ENCODE measurements at regions not wholly inside any gene's neighbourhood (a gene's known extent, or its start where the extent isn't known, plus 50 kb on each side); places are given as distances from the start of the nearest gene placed in this dataset.

DNA sequence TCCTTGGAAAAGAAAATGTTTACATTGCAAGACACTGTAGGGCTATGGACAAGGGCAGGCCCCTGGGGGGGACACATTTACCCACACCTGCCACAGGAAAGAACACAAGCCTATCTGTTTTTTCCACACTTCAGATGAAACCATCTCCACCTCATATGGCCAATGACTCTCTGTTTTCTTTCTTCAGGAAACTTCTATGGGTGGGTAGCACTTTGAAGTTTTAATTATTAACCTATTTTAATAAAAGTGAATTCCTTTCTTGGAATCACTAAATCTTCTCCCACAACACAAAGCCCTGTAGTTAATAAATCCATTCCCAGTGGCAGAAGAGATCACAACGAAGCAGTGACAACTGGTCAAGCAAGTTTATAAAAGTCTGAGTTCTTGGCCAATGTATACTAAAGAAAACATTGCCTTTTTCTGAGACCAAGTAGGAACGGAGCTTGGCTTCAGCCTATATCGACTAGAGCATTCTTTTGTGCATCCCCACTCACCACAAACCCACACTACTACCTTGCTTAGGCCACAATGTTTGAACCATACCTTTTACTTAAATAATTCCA, 125.1 kb upstream of the CARMIL1 start:
- peak in 1 of 3 donors; percentile 27 for DNase-seq
- TF ChIP-seq, protein P1, sequence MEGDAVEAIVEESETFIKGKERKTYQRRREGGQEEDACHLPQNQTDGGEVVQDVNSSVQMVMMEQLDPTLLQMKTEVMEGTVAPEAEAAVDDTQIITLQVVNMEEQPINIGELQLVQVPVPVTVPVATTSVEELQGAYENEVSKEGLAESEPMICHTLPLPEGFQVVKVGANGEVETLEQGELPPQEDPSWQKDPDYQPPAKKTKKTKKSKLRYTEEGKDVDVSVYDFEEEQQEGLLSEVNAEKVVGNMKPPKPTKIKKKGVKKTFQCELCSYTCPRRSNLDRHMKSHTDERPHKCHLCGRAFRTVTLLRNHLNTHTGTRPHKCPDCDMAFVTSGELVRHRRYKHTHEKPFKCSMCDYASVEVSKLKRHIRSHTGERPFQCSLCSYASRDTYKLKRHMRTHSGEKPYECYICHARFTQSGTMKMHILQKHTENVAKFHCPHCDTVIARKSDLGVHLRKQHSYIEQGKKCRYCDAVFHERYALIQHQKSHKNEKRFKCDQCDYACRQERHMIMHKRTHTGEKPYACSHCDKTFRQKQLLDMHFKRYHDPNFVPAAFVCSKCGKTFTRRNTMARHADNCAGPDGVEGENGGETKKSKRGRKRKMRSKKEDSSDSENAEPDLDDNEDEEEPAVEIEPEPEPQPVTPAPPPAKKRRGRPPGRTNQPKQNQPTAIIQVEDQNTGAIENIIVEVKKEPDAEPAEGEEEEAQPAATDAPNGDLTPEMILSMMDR (IDR thresholded peaks at IDR 0.05; ENCODE audit: control extremely low read depth, extremely low read depth), result no peak
- Histone ChIP-seq H3K27ac (ENCODE audit: low read depth in 1 of 2, low read length in 1 of 2) (no peak overlapping the region), H3K4me3 (no peak overlapping the region), H3K9me3 (ENCODE audit: control insufficient read depth in 4 of 4, insufficient read depth in 3 of 4, low read length in 3 of 4) (peaks cover 0 to 8% (median 2%) of the 10 kb centered on the region in 4 donors), H3K27me3 (ENCODE audit: control insufficient read depth in 3 of 3, insufficient read depth in 3 of 3, low read length in 2 of 3) (no peaks in the 10 kb centered on the region), H3K4me1 (ENCODE audit: control insufficient read depth in 5 of 5, insufficient read depth in 5 of 5, low read length in 5 of 5) (peaks cover 0 to 3% (median 0%) of the 10 kb centered on the region in 5 donors), H3K9ac (ENCODE audit: insufficient read depth in 1 of 2, low read length in 2 of 2) (no peak overlapping the region), H3K36me3 (ENCODE audit: control insufficient read depth in 4 of 4, insufficient read depth in 4 of 4, low read length in 4 of 4) (no peaks in the 10 kb centered on the region)
- WGBS, 2 donors, result 63 to 86% methylated on average over 3 of the region's 3 CpGs
- no peak for ATAC-seq (ENCODE audit: insufficient read depth, low FRiP score)

DNA sequence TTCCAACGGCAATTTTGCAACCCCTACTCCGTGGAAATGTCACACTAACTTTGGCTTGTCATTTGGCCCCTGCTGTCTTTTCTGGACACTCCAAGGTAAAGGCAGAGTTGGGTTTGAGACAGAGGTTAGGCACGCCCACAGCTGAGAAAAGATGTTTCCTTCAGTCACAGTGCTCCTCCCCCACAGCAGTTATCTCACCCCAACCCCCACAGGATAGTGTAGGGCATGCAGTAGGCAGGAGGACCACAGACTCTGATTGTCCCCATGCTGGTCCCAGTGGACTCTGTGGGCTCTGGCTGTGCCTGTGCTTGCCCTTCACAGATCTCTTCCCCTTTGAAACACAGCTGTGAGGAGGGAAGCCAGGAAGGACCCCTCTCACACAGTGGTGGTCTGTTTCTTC, 124.0 kb upstream of the CARMIL1 start:
- H3K27me3 ChIP-seq (ENCODE audit: control insufficient read depth in 3 of 3, insufficient read depth in 3 of 3, low read length in 2 of 3), result no peaks in the 10 kb centered on the region
- peaks cover 0 to 3% (median 0%) of the 10 kb centered on the region in 5 donors for H3K4me1 ChIP-seq (ENCODE audit: control insufficient read depth in 5 of 5, insufficient read depth in 5 of 5, low read length in 5 of 5)
- H3K4me3 ChIP-seq, result no peak overlapping the region
- no peak for ATAC-seq (ENCODE audit: insufficient read depth, low FRiP score)
- peaks cover 0 to 8% (median 2%) of the 10 kb centered on the region in 4 donors for H3K9me3 ChIP-seq (ENCODE audit: control insufficient read depth in 4 of 4, insufficient read depth in 3 of 4, low read length in 3 of 4)
- 83 to 89% methylated on average over 3 of the region's 3 CpGs for WGBS, 2 donors
- TF ChIP-seq, protein P1 (IDR thresholded peaks at IDR 0.05; ENCODE audit: control extremely low read depth, extremely low read depth), result no peak
- H3K27ac ChIP-seq (ENCODE audit: low read depth in 1 of 2, low read length in 1 of 2), result no peak overlapping the region
- H3K36me3 ChIP-seq (ENCODE audit: control insufficient read depth in 4 of 4, insufficient read depth in 4 of 4, low read length in 4 of 4), result no peaks in the 10 kb centered on the region
- H3K9ac ChIP-seq (ENCODE audit: insufficient read depth in 1 of 2, low read length in 2 of 2), result no peak overlapping the region
- DNase-seq, result no peak

DNA sequence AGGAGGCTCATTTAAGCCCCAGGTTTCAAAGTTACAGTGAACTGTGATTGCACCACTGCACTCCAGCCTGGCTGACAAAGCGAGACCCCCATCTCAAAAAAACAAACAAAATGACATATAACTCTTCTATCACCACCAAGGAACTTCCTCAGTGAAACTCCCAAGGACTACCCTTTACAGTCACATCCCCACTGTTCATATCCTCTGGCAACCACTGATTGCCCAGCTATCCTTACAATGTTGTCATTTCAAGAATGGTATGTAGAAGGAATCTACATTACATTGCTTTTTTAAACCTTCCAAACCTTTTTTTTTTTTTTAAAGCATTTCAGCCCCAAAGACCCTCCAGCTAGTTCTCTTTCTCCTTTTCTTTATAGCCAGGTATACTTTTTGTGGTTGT, 123.1 kb upstream of the CARMIL1 start:
- H3K9ac ChIP-seq (ENCODE audit: insufficient read depth in 1 of 2, low read length in 2 of 2), result no peak overlapping the region
- H3K27ac ChIP-seq (ENCODE audit: low read depth in 1 of 2, low read length in 1 of 2), result no peak overlapping the region
- no peak for ATAC-seq (ENCODE audit: insufficient read depth, low FRiP score)
- TF ChIP-seq, protein P1 (IDR thresholded peaks at IDR 0.05; ENCODE audit: control extremely low read depth, extremely low read depth), result no peak
- peaks cover 0 to 8% (median 2%) of the 10 kb centered on the region in 4 donors for H3K9me3 ChIP-seq (ENCODE audit: control insufficient read depth in 4 of 4, insufficient read depth in 3 of 4, low read length in 3 of 4)
- DNase-seq, result no peak
- 47 to 56% methylated on average over 1 of the region's 1 CpG for WGBS, 2 donors
- no peaks in the 10 kb centered on the region for H3K36me3 ChIP-seq (ENCODE audit: control insufficient read depth in 4 of 4, insufficient read depth in 4 of 4, low read length in 4 of 4)
- H3K27me3 ChIP-seq (ENCODE audit: control insufficient read depth in 3 of 3, insufficient read depth in 3 of 3, low read length in 2 of 3), result no peaks in the 10 kb centered on the region
- peaks cover 0 to 3% (median 0%) of the 10 kb centered on the region in 5 donors for H3K4me1 ChIP-seq (ENCODE audit: control insufficient read depth in 5 of 5, insufficient read depth in 5 of 5, low read length in 5 of 5)
- H3K4me3 ChIP-seq, result no peak overlapping the region

DNA sequence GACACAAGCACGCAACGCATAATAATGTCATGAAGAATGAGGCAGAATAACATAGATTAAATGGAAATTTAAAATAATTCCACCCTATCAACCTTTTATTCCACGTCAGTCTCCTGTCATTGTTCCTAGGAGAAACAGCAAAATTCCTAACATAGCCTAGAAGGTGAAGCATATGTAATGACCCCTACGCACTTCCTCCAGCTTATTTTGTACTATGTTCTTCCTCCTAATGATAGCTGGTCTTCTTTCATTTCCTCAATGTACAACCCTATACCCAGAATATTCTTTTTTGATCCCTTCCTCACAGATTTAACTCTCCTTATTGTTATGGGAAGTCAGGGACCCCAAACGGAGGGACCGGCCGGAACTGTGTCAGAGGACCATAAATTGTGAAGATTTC, 122.0 kb upstream of the CARMIL1 start:
- Histone ChIP-seq H3K9me3 (ENCODE audit: control insufficient read depth in 4 of 4, insufficient read depth in 3 of 4, low read length in 3 of 4) (peaks cover 0 to 8% (median 2%) of the 10 kb centered on the region in 4 donors), H3K36me3 (ENCODE audit: control insufficient read depth in 4 of 4, insufficient read depth in 4 of 4, low read length in 4 of 4) (no peaks in the 10 kb centered on the region), H3K27ac (ENCODE audit: low read depth in 1 of 2, low read length in 1 of 2) (no peak overlapping the region), H3K4me1 (ENCODE audit: control insufficient read depth in 5 of 5, insufficient read depth in 5 of 5, low read length in 5 of 5) (peaks cover 0 to 3% (median 0%) of the 10 kb centered on the region in 5 donors), H3K4me3 (no peak overlapping the region), H3K27me3 (ENCODE audit: control insufficient read depth in 3 of 3, insufficient read depth in 3 of 3, low read length in 2 of 3) (no peaks in the 10 kb centered on the region), H3K9ac (ENCODE audit: insufficient read depth in 1 of 2, low read length in 2 of 2) (no peak overlapping the region)
- DNase-seq, result no peak
- ATAC-seq (ENCODE audit: insufficient read depth, low FRiP score), result no peak
- 88 to 93% methylated on average over 7 of the region's 7 CpGs for WGBS, 2 donors
- TF ChIP-seq, protein P1 (IDR thresholded peaks at IDR 0.05; ENCODE audit: control extremely low read depth, extremely low read depth), result no peak

All from lung (tissue), 11 donors.